CD4-positive, alpha-beta T cell treated with Interleukin-17A for 1 hour (primary cell): ENCODE measurements at regions not wholly inside any gene's neighbourhood (a gene's known extent, or its start where the extent isn't known, plus 50 kb on each side); places are given as distances from the start of the nearest gene placed in this dataset.

Source experiments
- DNase-seq: peaks from one replicate; pipeline ENCODE4 v3.0.0-alpha.2; 2020

GRCh38 chr6:133190912-133191311 is 50.2 kb upstream of the EYA4 start:
- no peak for DNase-seq

DNA sequence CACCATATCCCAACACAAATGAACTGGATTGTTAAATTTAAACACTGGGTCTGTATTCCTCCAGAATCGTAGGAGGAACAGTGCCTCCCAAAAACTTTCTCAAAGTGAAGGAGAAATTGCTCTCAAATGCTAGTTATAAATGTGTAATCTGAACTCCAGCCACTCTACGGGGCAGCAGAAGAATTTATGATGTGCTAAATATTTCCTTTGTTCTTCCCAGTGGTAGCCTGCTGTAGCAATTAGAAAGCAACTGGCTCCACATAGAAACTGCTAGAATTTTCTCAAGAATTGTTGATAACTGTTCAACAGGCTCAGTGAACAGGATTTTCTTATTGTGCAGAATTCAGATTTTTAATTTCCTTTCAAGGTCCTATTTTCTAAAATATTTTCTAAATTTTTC is 49.8 kb upstream of the EYA4 start:
- no peak for DNase-seq
